GM13977 (cell line): ENCODE measurements at regions not wholly inside any gene's neighbourhood (a gene's known extent, or its start where the extent isn't known, plus 50 kb on each side); places are given as distances from the start of the nearest gene placed in this dataset.

Experiments
- DNase-seq: peaks from one replicate; pipeline ENCODE4 v3.0.0; 2012; ENCODE audit warnings: low spot score
- CTCF ChIP-seq: IDR thresholded peaks from 2 replicates; pipeline ENCODE4 v1.5.1; 2012; ENCODE audit warnings: mild to moderate bottlenecking, control low read depth; ENCODE audit not compliant: insufficient read depth; ENCODE audit errors: extremely low read depth, missing control alignments
- in situ Hi-C: fragments of 300-500 bp; cut with MboI; formaldehyde crosslinking; loops from one replicate; pipeline ENCODE4 v1.12.0; 2022; ENCODE audit warnings: low sequenced_read_pairs, low pct_unique_long_range_greater_than_20kb, mixed read lengths, inconsistent platforms; ENCODE audit not compliant: unreplicated experiment

- in situ Hi-C loops, result loop anchor here (25.0 kb wide), 1 partner anchor 626 kb away; the partner anchor contains the start of gene LMO4
- no peak for DNase-seq
- TF ChIP-seq CTCF, result no peak
Measured at GRCh38 chr1:87963556-87963955, 634.9 kb downstream of the LMO4 start.

DNA sequence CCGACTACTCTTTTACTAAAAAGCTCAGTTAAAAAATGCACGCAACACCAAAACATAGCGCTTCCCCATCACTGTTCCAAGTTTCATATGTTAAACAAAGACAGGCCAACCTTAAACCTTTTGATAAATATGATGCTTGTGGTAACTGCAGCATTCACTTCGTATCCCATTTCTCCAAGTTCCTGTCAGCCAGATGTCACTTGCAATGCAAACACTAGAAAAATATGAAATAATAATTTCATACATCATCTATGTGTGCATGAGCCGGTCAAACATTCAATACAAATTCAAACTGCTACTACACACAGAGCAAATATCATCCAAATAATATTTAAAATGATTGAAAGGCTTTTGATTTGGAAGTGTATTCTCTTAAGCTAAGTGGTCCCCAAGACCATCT, 636.5 kb downstream of the LMO4 start:
- in situ Hi-C loops, result loop anchor here (25.0 kb wide), 1 partner anchor 628 kb away; the partner anchor contains the start of gene LMO4
- TF ChIP-seq CTCF, result no peak
- no peak for DNase-seq

DNA sequence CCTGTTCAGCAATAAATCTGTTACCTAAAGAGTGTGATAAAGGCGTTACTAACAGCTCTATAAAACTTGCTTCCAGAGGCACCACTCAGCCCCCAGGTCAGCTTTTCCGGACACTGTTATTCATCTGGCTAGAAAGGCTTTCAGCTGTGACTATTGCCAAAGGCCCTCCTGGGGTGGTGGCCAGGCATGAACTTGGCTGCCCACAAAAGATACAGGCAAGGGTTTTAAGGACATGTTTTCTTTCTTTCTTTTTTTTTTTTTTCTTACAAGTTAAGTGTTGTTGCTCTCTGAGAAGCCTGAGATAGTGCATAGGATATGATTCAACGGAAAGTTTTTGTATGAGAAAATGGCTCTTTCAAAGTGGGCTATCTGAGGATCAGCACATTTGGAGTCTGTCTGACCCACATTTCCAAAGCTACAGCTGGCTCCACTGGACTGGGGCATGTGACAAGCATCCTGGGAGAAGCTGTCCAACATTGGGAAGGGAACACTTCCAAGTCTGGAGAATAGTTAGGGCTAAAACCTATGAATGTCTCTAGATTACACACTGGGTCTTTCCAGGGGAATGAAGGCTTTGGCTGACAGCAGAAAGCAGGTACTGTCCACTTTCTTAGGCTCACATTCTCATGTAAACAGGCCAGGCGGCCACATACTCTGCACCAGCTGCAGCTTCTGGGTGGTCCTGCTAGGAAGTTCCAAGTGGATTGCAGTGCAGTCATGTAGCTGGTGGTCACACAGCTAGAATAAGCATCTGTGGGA, 639.7 kb downstream of the LMO4 start:
- in situ Hi-C loops, result loop anchor here (25.0 kb wide), 1 partner anchor 631 kb away; the partner anchor contains the start of gene LMO4
- DNase-seq, result no peak
- TF ChIP-seq CTCF, result no peak

- in situ Hi-C loops, result loop anchor here (25.0 kb wide), 1 partner anchor 632 kb away; the partner anchor contains the start of gene LMO4
- no peak for TF ChIP-seq CTCF
- DNase-seq, result no peak
Measured at GRCh38 chr1:87969040-87969439, 640.4 kb downstream of the LMO4 start.

DNA sequence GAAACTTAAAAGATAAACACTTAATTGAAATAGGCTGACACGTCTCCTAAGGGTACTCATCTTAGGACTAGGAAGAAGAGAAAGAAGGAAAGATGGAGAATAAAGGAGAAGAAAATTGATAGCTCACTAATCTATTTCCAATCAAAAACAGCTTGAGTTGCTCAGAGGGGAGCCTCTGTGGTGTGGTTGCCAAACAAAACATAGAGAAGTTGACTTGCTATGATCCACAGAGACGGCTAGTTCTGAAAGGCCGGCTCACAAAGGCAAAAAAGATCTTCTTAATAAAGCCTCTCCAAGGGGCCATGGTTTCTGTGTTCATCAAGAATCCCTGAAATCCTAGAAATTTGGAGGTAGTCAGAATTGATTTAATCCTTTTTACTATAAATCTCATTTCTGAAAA, 644.1 kb downstream of the LMO4 start:
- in situ Hi-C loops, result loop anchor here (25.0 kb wide), 1 partner anchor 636 kb away; the partner anchor contains the start of gene LMO4
- no peak for DNase-seq
- TF ChIP-seq CTCF, result no peak

GRCh38 chr1:87973896-87974295, 645.2 kb downstream of the LMO4 start:
- no peak for TF ChIP-seq CTCF
- in situ Hi-C loops, result loop anchor here (25.0 kb wide), 1 partner anchor 637 kb away; the partner anchor contains the start of gene LMO4
- no peak for DNase-seq

DNA sequence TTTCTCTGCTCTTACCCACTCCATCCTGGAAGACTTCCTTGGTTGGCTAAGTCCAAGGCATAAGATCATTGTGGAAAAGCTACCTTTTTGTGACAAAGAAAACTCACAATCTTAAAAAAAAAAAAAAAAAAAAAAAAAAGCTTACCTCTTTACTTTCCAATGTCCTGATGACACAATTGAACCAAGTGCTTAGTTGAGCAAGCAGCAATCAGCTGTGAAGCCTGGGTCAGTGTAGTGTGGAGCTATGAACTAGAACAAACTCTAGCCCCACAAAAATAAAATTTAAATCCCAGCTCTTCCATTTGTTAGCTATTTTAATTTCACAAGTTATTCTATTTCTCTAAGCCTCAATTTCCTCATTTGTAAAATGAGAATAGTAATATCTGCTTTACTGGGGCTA, 647.6 kb downstream of the LMO4 start:
- TF ChIP-seq CTCF, result no peak
- in situ Hi-C loops, result no loop called here
- DNase-seq, result no peak
